T-cell (primary cell): ENCODE measurements at regions not wholly inside any gene's neighbourhood (a gene's known extent, or its start where the extent isn't known, plus 50 kb on each side); places are given as distances from the start of the nearest gene placed in this dataset.

Source experiments
- ATAC-seq, 4 experiments: fragments of 200-7000 bp in 3 of 4; fragments of 150-1000 bp in 1 of 4; cut with Tn5 transposase; replicated peaks in 1 of 4; 1 replicate in 3 of 4; 2 replicates in 1 of 4; pipeline ENCODE4 v1.10.0; 2021; ENCODE audit warnings: moderate library complexity in 3 of 4, mild to moderate bottlenecking in 2 of 4, moderate number of reproducible peaks in 1 of 4
- CTCF ChIA-PET, 2 donors: fragments of 300-600 bp; sonication (Branson Sonifier 250); formaldehyde crosslinking; loops; one replicate each; lab custom pipeline; 2022; ENCODE audit warnings: antibody characterized with exemption in 2 of 2; lab: Charles Lee
- POLR2A ChIA-PET, 2 donors: fragments of 300-600 bp; sonication (Branson Sonifier 250); formaldehyde crosslinking; loops; one replicate each; lab custom pipeline; 2022; ENCODE audit warnings: antibody characterized with exemption in 2 of 2; lab: Charles Lee
- DNase-seq, 35 experiments: peaks; one replicate each; pipeline versions ENCODE4 v3.0.0 to v3.0.0-alpha.2; 2013 to 2023
- H3K27ac ChIP-seq: one replicate; pipeline ENCODE4 v1.5.1; 2013; ENCODE audit warnings: low read length
- H3K27me3 ChIP-seq, 2 experiments: replicated peaks in 1 of 2; 1 replicate in 1 of 2; 2 replicates in 1 of 2; pipeline versions ENCODE4 v1.6.1 to v1.7.0; 2013; ENCODE audit warnings: low read length in 1 of 2, mixed read lengths in 1 of 2; ENCODE audit not compliant: control insufficient read depth in 2 of 2, insufficient read depth in 2 of 2; ENCODE audit errors: extremely low read depth in 1 of 2
- H3K36me3 ChIP-seq, 2 donors: 1 replicate in 1 of 2; 2 replicates in 1 of 2; pipeline versions ENCODE4 v1.6.1 to v1.7.0; 2013; ENCODE audit warnings: low read length in 1 of 2; ENCODE audit not compliant: control insufficient read depth in 2 of 2, insufficient read depth in 1 of 2; ENCODE audit errors: extremely low read depth in 1 of 2
- H3K4me1 ChIP-seq, 2 experiments: 1 replicate in 1 of 2; 2 replicates in 1 of 2; pipeline versions ENCODE4 v1.6.1 to v1.7.0; 2013; ENCODE audit warnings: low read length in 2 of 2, mixed read lengths in 1 of 2; ENCODE audit not compliant: insufficient read depth in 2 of 2, control insufficient read depth in 1 of 2; ENCODE audit errors: extremely low read depth in 1 of 2
- H3K4me3 ChIP-seq, 2 donors: 1 replicate in 1 of 2; 2 replicates in 1 of 2; pipeline versions ENCODE4 v1.5.1 to v1.7.0; 2013; ENCODE audit warnings: mild to moderate bottlenecking in 2 of 2, low read length in 1 of 2, moderate library complexity in 1 of 2; ENCODE audit not compliant: control insufficient read depth in 1 of 2; ENCODE audit errors: extremely low read depth in 1 of 2
- H3K9me3 ChIP-seq: 2 replicates; pipeline ENCODE4 v1.7.0; 2013
- H3K27ac Mint-ChIP-seq, 2 donors: one replicate each; pipeline ENCODE4 v1.8.0; 2020 to 2021; ENCODE audit warnings: mild to moderate bottlenecking in 2 of 2, mixed read lengths in 2 of 2
- H3K27me3 Mint-ChIP-seq, 2 donors: one replicate each; pipeline ENCODE4 v1.8.0; 2021 to 2022; ENCODE audit warnings: mixed read lengths in 2 of 2
- H3K36me3 Mint-ChIP-seq: one replicate; pipeline ENCODE4 v1.8.0; 2021; ENCODE audit warnings: mixed read lengths
- H3K4me1 Mint-ChIP-seq, 3 donors: one replicate each; pipeline ENCODE4 v1.8.0; 2020 to 2022; ENCODE audit warnings: mixed read lengths in 3 of 3, mild to moderate bottlenecking in 1 of 3
- H3K4me3 Mint-ChIP-seq, 3 donors: one replicate each; pipeline ENCODE4 v1.8.0; 2020 to 2022; ENCODE audit warnings: mild to moderate bottlenecking in 3 of 3, mixed read lengths in 3 of 3, moderate library complexity in 3 of 3
- H3K9me3 Mint-ChIP-seq, 3 donors: one replicate each; pipeline ENCODE4 v1.8.0; 2020 to 2022; ENCODE audit warnings: mixed read lengths in 3 of 3
- WGBS: methylation state at CpG from one replicate; pipeline ENCODE4 v1.1.5; 2013; ENCODE audit warnings: missing lambda C conversion rate; ENCODE audit not compliant: insufficient coverage; 5-methylcytosine and 5-hydroxymethylcytosine counted together

- H3K9me3 ChIP-seq, result no peaks in the 10 kb centered on the region
- H3K4me1 ChIP-seq, result no peaks in the 10 kb centered on the region
- POLR2A ChIA-PET, result no interaction called here
- H3K27ac Mint-ChIP-seq, result no peak overlapping the region
- no peaks in the 10 kb centered on the region for H3K27me3 ChIP-seq
- CTCF ChIA-PET, result interaction anchor here in 1 of 2 donors (0.5 kb wide), 1 partner anchor 9 kb away, joined by 3 read pairs; no protein-coding TSS in a partner anchor
- no peaks in the 10 kb centered on the region for H3K36me3 Mint-ChIP-seq
- H3K36me3 ChIP-seq, result no peaks in the 10 kb centered on the region
- DNase-seq, result no peak
- H3K27ac ChIP-seq, result no peak overlapping the region
- H3K27me3 Mint-ChIP-seq, result no peaks in the 10 kb centered on the region
- H3K9me3 Mint-ChIP-seq, result peaks cover 0 to 2% (median 0%) of the 10 kb centered on the region in 3 donors
- no peak overlapping the region for H3K4me3 ChIP-seq
- H3K4me1 Mint-ChIP-seq, result no peaks in the 10 kb centered on the region
- WGBS, result no CpG with 5 or more reads among the region's 2 CpGs
- no peak for ATAC-seq
- no peak overlapping the region for H3K4me3 Mint-ChIP-seq
Measured at GRCh38 chr3:22665528-22665927, 537.6 kb upstream of the UBE2E2 start.

GRCh38 chr3:22666736-22667135, 536.4 kb upstream of the UBE2E2 start:
- H3K27ac ChIP-seq, result no peak overlapping the region
- DNase-seq (no peak), ATAC-seq (no peak)
- peaks cover 0 to 5% (median 0%) of the 10 kb centered on the region in 3 donors for H3K9me3 Mint-ChIP-seq
- H3K36me3 Mint-ChIP-seq, result no peaks in the 10 kb centered on the region
- 33% methylated on average over 1 of the region's 1 CpG for WGBS
- H3K27me3 Mint-ChIP-seq, result no peaks in the 10 kb centered on the region
- no peak overlapping the region for H3K27ac Mint-ChIP-seq
- no peaks in the 10 kb centered on the region for H3K36me3 ChIP-seq
- no peak overlapping the region for H3K4me3 ChIP-seq
- no peaks in the 10 kb centered on the region for H3K9me3 ChIP-seq
- no peak overlapping the region for H3K4me3 Mint-ChIP-seq
- no peaks in the 10 kb centered on the region for H3K4me1 ChIP-seq
- ChIA-PET POLR2A (no interaction called here), CTCF (no interaction called here)
- no peaks in the 10 kb centered on the region for H3K27me3 ChIP-seq
- H3K4me1 Mint-ChIP-seq, result no peaks in the 10 kb centered on the region

DNA sequence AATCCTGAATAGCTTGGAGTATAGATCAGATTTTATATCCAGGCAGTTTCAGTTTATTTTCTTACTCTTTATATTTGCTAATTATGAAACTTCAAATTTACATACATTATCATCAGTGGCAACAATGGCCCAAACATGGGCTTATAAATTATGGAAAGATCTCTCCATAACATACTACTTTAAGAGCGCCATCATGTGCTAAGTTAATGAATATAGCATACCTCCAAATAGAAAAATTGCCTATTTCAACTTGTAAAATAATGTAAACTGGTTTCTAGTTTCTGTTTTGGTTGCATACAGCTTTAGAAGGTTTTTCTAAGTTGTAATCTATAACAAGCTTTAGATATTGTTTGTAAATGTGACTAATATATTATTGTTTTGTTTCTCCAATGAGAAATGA, 531.3 kb upstream of the UBE2E2 start:
- WGBS, result no CpG with 5 or more reads among the region's 1 CpG

DNA sequence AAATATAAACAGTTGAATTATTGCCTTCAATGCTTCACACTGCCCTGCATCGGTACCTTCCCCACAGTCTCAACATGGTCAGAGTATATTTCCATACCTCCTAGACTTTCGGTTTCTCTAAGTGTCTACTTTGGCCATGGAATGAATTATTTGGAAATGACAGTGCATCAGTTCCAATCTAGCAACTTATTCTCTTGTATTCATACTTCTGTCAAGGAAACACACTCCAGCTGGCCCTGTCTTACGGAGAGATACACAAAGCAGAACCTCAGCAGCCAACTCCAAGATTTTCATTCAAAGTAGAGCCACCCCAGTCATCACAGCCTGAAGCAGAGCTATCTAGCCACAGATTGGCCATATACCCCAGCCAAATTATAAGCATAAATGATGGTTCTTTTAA, 518.4 kb upstream of the UBE2E2 start:
- no peaks in the 10 kb centered on the region for H3K9me3 ChIP-seq
- no peaks in the 10 kb centered on the region for H3K36me3 Mint-ChIP-seq
- no peak overlapping the region for H3K4me3 Mint-ChIP-seq
- ChIA-PET POLR2A (no interaction called here), CTCF (no interaction called here)
- ATAC-seq (no peak), DNase-seq (no peak)
- 70% methylated on average over 1 of the region's 3 CpGs for WGBS
- H3K4me1 Mint-ChIP-seq, result no peaks in the 10 kb centered on the region
- H3K4me3 ChIP-seq, result no peak overlapping the region
- no peak overlapping the region for H3K27ac ChIP-seq
- no peaks in the 10 kb centered on the region for H3K4me1 ChIP-seq
- H3K27me3 ChIP-seq, result no peaks in the 10 kb centered on the region
- H3K27ac Mint-ChIP-seq, result no peak overlapping the region
- H3K36me3 ChIP-seq, result no peaks in the 10 kb centered on the region
- no peaks in the 10 kb centered on the region for H3K27me3 Mint-ChIP-seq
- H3K9me3 Mint-ChIP-seq, result peaks cover 14 to 20% (median 14%) of the 10 kb centered on the region in 3 donors

More for the DNA sequence above, 531.3 kb upstream of the UBE2E2 start:
- Mint-ChIP-seq H3K4me1 (no peaks in the 10 kb centered on the region), H3K36me3 (no peaks in the 10 kb centered on the region), H3K27ac (no peak overlapping the region), H3K9me3 (peaks cover 0 to 16% (median 7%) of the 10 kb centered on the region in 3 donors), H3K27me3 (no peaks in the 10 kb centered on the region), H3K4me3 (no peak overlapping the region)
- ChIA-PET CTCF (no interaction called here), POLR2A (no interaction called here)
- Histone ChIP-seq H3K4me1 (no peaks in the 10 kb centered on the region), H3K36me3 (no peaks in the 10 kb centered on the region), H3K9me3 (no peaks in the 10 kb centered on the region), H3K4me3 (no peak overlapping the region), H3K27ac (no peak overlapping the region), H3K27me3 (no peaks in the 10 kb centered on the region)
- ATAC-seq (no peak), DNase-seq (no peak)

GRCh38 chr3:22685597-22685996, 517.5 kb upstream of the UBE2E2 start:
- Histone ChIP-seq H3K36me3 (no peaks in the 10 kb centered on the region), H3K9me3 (no peaks in the 10 kb centered on the region), H3K4me3 (no peak overlapping the region), H3K27ac (no peak overlapping the region), H3K4me1 (no peaks in the 10 kb centered on the region), H3K27me3 (no peaks in the 10 kb centered on the region)
- ChIA-PET POLR2A (no interaction called here), CTCF (no interaction called here)
- Mint-ChIP-seq H3K9me3 (peaks cover 16 to 18% (median 16%) of the 10 kb centered on the region in 3 donors), H3K4me1 (no peaks in the 10 kb centered on the region), H3K27ac (no peak overlapping the region), H3K36me3 (no peaks in the 10 kb centered on the region), H3K27me3 (no peaks in the 10 kb centered on the region), H3K4me3 (no peak overlapping the region)
- WGBS, result 79% methylated on average over 2 of the region's 2 CpGs
- ATAC-seq, result no peak
- DNase-seq, result no peak

DNA sequence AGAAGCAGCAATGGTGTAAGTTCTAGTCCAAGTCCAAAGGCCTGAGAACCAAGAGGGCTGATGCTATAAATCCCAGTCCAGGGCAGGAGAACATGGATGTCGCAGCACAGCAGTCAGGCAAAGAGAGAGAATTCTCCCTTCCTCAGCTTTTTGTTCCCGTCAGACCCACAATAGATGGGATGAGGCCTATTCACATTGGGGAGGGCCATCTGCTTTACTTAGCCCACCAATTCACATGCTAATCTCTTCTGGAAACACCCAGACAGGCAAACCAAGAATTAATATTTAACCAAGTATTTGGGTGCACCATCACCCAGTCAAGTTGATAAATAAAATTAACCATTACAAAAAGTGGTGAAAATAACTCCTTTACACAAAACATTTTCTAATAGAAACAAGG, 511.7 kb upstream of the UBE2E2 start:
- Mint-ChIP-seq H3K4me3 (no peak overlapping the region), H3K9me3 (peaks cover 7 to 14% (median 8%) of the 10 kb centered on the region in 3 donors), H3K36me3 (no peaks in the 10 kb centered on the region), H3K27me3 (no peaks in the 10 kb centered on the region), H3K4me1 (no peaks in the 10 kb centered on the region), H3K27ac (no peak overlapping the region)
- Histone ChIP-seq H3K27me3 (no peaks in the 10 kb centered on the region), H3K9me3 (no peaks in the 10 kb centered on the region), H3K36me3 (no peaks in the 10 kb centered on the region), H3K4me3 (no peak overlapping the region), H3K4me1 (no peaks in the 10 kb centered on the region), H3K27ac (no peak overlapping the region)
- CTCF ChIA-PET, result no interaction called here
- POLR2A ChIA-PET, result no interaction called here
- no peak for ATAC-seq
- no peak for DNase-seq
- no CpG with 5 or more reads among the region's 2 CpGs for WGBS
